ENCODE measurements at regions not wholly inside any gene's neighbourhood (a gene's known extent, or its start where the extent isn't known, plus 50 kb on each side); places are given as distances from the start of the nearest gene placed in this dataset.
A peak's percentile ranks its signal among the peaks of the same experiment; 100 is the strongest.

- TF ChIP-seq TARDBP (IDR thresholded peaks at IDR 0.05) (no peak), ELF4 (IDR thresholded peaks at IDR 0.05) (no peak), FOXM1 (IDR thresholded peaks at IDR 0.05; ENCODE audit: borderline replicate concordance) (no peak)
- POLR2A ChIA-PET = no interaction called here
- CTCF ChIA-PET = no interaction called here
- DNase-seq (ENCODE audit: extremely low spot score) = no peak
These were observed 86.5 kb downstream of the ENGASE start for GRCh38 chr17:79160980-79161636.

DNA sequence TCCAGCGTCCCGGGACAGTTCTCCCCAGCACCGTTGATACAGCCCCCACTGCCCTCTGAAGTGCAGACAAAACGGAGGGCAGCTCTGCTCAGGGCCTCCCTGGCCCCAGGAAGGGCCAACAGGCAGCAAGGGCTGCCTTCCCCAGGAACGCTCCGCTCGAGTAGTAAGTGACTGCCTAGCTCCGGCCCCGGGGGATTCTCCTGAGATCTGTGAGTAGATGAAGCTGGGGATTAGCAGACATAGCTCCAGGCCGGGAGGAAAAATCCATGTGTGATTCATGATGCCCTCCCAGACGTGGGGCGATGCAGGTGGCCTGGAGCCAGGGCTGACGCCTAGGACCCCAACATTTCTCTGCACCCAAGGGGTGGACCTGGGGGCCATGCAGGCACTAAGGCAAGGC, 85.3 kb downstream of the ENGASE start:
- ChIA-PET CTCF (interaction anchor here (0.6 kb wide), 1 partner anchor 308 kb away, joined by 3 read pairs; no protein-coding TSS in a partner anchor), POLR2A (no interaction called here)
- DNase-seq (ENCODE audit: extremely low spot score) = no peak
- TF ChIP-seq HDGF (IDR thresholded peaks at IDR 0.05; ENCODE audit: borderline replicate concordance) = no peak
- no peak for TF ChIP-seq L3MBTL2 (conservative IDR thresholded peaks at IDR 0.05)
- TF ChIP-seq TARDBP (IDR thresholded peaks at IDR 0.05) = no peak
- TF ChIP-seq FOXM1 (IDR thresholded peaks at IDR 0.05; ENCODE audit: borderline replicate concordance) = no peak
- TF ChIP-seq FOXA1 (IDR thresholded peaks at IDR 0.05) = no peak
- TF ChIP-seq ARNT (IDR thresholded peaks at IDR 0.05) = no peak
- no peak for TF ChIP-seq SP1 (IDR thresholded peaks at IDR 0.05)
- no peak for TF ChIP-seq ELF4 (IDR thresholded peaks at IDR 0.05)
- TF ChIP-seq NFRKB (IDR thresholded peaks at IDR 0.05) = no peak

- POLR2A ChIA-PET = no interaction called here
- CTCF ChIA-PET = no interaction called here
- DNase-seq (ENCODE audit: extremely low spot score) = no peak
- TF ChIP-seq SP1 (IDR thresholded peaks at IDR 0.05) (no peak), CTBP1 (IDR thresholded peaks at IDR 0.05; ENCODE audit: borderline replicate concordance) (no peak), L3MBTL2 (conservative IDR thresholded peaks at IDR 0.05) (no peak), TARDBP (IDR thresholded peaks at IDR 0.05) (no peak)
These were observed 84.8 kb downstream of the ENGASE start for GRCh38 chr17:79159471-79159870.

GRCh38 chr17:79156463-79157095, 82.0 kb downstream of the ENGASE start:
- ChIA-PET POLR2A (no interaction called here), CTCF (no interaction called here)
- peak; percentile 58 for DNase-seq (ENCODE audit: extremely low spot score)
- TF ChIP-seq FOXM1 (IDR thresholded peaks at IDR 0.05; ENCODE audit: borderline replicate concordance) (no peak), BHLHE40 (IDR thresholded peaks at IDR 0.05; ENCODE audit: borderline replicate concordance) (no peak), NFRKB (IDR thresholded peaks at IDR 0.05) (no peak), TARDBP (IDR thresholded peaks at IDR 0.05) (no peak), FOXK2 (IDR thresholded peaks at IDR 0.05) (no peak), ARNT (IDR thresholded peaks at IDR 0.05) (no peak)

DNA sequence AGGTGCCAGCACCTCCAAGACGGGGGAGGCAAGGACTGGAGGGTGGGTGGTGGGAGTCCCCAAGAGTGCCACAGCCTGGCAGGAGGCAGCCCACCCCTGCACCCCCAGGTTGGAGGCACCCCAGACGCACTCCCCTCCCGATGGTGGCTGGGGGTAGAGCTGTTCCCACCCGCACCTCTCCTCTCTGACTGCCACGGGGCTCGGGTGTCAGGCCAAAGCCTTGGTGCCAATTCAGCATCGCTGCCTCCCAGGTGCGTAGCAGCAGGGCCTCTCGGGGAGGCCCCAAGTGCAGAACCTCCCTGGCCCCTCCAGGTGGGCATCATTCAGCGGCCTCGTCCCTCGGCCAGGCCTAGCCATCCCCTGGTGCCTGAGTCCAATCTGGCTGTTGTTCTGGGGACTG, 81.1 kb downstream of the ENGASE start:
- POLR2A ChIA-PET = no interaction called here
- CTCF ChIA-PET = no interaction called here
- DNase-seq (ENCODE audit: extremely low spot score) = no peak
- no peak for TF ChIP-seq FOXA1 (IDR thresholded peaks at IDR 0.05)
- TF ChIP-seq, protein P1, sequence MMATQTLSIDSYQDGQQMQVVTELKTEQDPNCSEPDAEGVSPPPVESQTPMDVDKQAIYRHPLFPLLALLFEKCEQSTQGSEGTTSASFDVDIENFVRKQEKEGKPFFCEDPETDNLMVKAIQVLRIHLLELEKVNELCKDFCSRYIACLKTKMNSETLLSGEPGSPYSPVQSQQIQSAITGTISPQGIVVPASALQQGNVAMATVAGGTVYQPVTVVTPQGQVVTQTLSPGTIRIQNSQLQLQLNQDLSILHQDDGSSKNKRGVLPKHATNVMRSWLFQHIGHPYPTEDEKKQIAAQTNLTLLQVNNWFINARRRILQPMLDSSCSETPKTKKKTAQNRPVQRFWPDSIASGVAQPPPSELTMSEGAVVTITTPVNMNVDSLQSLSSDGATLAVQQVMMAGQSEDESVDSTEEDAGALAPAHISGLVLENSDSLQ (IDR thresholded peaks at IDR 0.05) = no peak
- no peak for TF ChIP-seq SUZ12 (IDR thresholded peaks at IDR 0.05)
- TF ChIP-seq NFRKB (IDR thresholded peaks at IDR 0.05) = no peak

DNA sequence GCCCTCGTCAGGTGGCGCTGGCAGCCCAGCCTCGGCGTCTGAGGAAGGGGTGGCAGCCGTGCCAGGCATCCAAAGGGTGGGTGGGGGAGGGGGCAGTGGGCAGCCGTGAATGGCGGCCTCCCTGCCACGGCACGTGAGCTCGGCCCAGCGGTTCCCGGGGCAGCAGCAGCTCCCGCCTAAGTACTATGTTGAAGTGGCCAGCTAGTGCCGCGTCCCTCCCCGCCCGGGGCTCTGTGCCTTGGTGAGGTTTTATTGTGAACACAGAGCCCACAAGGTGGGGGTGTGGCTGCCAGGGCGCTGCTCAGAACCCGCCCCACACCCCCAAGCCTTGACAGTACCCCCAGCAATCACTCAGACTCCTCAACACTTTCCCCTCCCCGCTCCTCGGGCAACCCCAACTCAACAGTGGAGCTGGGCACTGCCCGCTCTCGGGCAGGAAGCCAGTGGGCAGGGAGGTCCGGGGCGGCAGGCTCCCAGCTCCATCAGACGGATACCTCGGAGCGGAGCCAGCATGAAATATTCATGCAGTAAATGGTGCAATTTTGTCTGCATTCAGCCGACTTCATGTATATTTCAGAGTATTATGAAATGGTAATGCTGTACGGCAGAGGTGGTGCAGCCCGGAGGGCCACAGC, 80.4 kb downstream of the ENGASE start:
- ChIA-PET CTCF (no interaction called here), POLR2A (no interaction called here)
- TF ChIP-seq FOXA1 (IDR thresholded peaks at IDR 0.05) (no peak), SP1 (IDR thresholded peaks at IDR 0.05) (no peak), FOXM1 (IDR thresholded peaks at IDR 0.05; ENCODE audit: borderline replicate concordance) (no peak), SUZ12 (IDR thresholded peaks at IDR 0.05) (no peak), LEF1 (IDR thresholded peaks at IDR 0.05; ENCODE audit: borderline replicate concordance) (no peak), HDGF (IDR thresholded peaks at IDR 0.05; ENCODE audit: borderline replicate concordance) (no peak)
- TF ChIP-seq, protein P1 (IDR thresholded peaks at IDR 0.05) = no peak
- DNase-seq (ENCODE audit: extremely low spot score) = no peak

DNA sequence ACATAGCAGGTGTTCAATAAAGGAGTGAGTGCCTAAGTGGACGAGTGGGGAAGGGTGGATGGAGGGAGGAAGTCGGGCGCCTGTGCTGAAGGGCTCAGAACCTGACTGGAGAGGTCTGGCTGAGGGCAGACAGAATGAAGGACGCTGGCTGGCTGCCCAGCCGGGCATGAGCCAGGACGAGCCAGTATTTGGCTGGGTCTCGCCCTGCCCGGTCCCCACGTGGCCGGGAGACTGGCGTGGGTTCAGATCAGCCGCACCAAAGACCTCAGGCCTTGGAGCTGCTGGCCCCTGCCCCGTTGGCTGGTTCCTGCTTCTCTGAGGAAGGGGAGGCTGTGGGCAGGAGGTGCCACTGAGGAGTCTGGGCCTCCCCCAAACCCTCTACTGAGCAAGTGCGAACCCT, 79.8 kb downstream of the ENGASE start:
- ChIA-PET POLR2A (no interaction called here), CTCF (no interaction called here)
- no peak for TF ChIP-seq HDGF (IDR thresholded peaks at IDR 0.05; ENCODE audit: borderline replicate concordance)
- no peak for DNase-seq (ENCODE audit: extremely low spot score)

DNA sequence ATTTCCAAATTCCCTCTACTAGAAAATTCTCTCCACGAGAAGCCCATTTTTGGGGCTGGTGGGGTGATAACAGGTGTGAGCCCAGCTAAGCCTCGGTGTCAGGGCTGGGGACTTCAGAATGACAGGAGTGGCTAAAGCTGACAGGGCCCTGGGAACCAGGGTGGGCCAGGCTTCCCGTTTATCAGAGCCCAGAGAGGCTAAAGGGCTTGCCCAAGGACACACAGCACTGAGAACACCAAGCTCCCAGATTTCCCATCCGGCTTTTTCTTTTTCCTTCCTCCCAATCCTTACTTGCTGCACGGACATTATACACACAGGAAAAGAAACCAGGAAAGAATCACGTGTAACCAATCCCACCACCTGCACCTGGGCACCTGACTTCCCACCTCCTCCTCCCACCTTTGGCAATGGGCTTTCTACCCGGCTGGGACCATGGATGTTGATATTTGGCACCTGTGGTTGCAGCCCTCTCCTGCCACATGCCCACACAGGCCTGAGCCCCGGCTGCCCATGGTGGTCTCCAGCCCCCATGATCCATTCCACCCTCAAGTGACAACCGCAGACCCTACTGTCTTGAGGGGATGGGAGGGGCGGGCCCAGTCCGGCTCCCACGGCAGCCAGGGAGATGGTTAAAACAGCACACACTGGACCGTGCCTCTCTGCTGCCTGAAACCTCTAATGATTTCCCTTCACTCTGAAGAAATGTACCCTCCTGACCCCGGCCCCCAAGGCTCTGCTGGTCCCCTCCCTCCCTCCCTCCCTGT, 78.9 kb downstream of the ENGASE start:
- TF ChIP-seq ELF4 (IDR thresholded peaks at IDR 0.05) = no peak
- TF ChIP-seq FOXA1 (IDR thresholded peaks at IDR 0.05) = no peak
- no peak for TF ChIP-seq CTBP1 (IDR thresholded peaks at IDR 0.05; ENCODE audit: borderline replicate concordance)
- TF ChIP-seq, protein P1 (IDR thresholded peaks at IDR 0.05) = no peak
- TF ChIP-seq ARNT (IDR thresholded peaks at IDR 0.05) = no peak
- TF ChIP-seq FOXM1 (IDR thresholded peaks at IDR 0.05; ENCODE audit: borderline replicate concordance) = no peak
- TF ChIP-seq ZNF384 (IDR thresholded peaks at IDR 0.05) = no peak
- TF ChIP-seq BHLHE40 (IDR thresholded peaks at IDR 0.05; ENCODE audit: borderline replicate concordance) = no peak
- TF ChIP-seq L3MBTL2 (conservative IDR thresholded peaks at IDR 0.05) = no peak
- no peak for TF ChIP-seq FOXK2 (IDR thresholded peaks at IDR 0.05)
- TF ChIP-seq SP1 (IDR thresholded peaks at IDR 0.05) = no peak
- no peak for DNase-seq (ENCODE audit: extremely low spot score)
- ChIA-PET CTCF (no interaction called here), POLR2A (no interaction called here)
